HepG2 (cell line): ENCODE measurements at regions not wholly inside any gene's neighbourhood (a gene's known extent, or its start where the extent isn't known, plus 50 kb on each side); places are given as distances from the start of the nearest gene placed in this dataset.

ENCODE experiments used
- ATAC-seq: fragments of 200-7000 bp; cut with Tn5 transposase; 3 replicates; pipeline ENCODE4 v1.9.1; 2020; ENCODE audit warnings: mild to moderate bottlenecking, moderate library complexity
- BruUV-seq: library from RNA; stranded (reverse); fragments of 400-500 nt; replicated peaks from 2 replicates; lab custom pipeline; 2021; lab: Mats Ljungman, UMichigan
- CTCF ChIA-PET: fragments of 300-600 bp; formaldehyde crosslinking; extraction: SDS; loops from one replicate; lab custom pipeline; 2021; ENCODE audit warnings: low total read pairs, inconsistent platforms, low intra/inter-chr PET ratio; lab: Yijun Ruan, JAX
- POLR2A ChIA-PET: fragments of 350-600 bp; sonication (Branson Sonifier 250); formaldehyde crosslinking; loops from one replicate; lab custom pipeline; 2020; ENCODE audit warnings: antibody characterized with exemption, inconsistent platforms; lab: Yijun Ruan, JAX
- DNase-seq: peaks from one replicate; pipeline ENCODE4 v3.0.0-alpha.2; 2015; ENCODE audit warnings: low spot score
- FAIRE-seq: peaks from 3 replicates; lab custom pipeline; 2011; peaks lifted over from hg19 to GRCh38; lab: Jason Lieb, UNC
- H2AFZ ChIP-seq: one replicate; pipeline ENCODE4 v1.6.1; 2011; ENCODE audit warnings: low read length, inconsistent platforms
- H3K27ac ChIP-seq: fragments of 300-600 bp; 3 replicates; pipeline ENCODE4 v1.8.0; 2011; ENCODE audit warnings: mixed run types, mild to moderate bottlenecking, mixed read lengths, low read length, inconsistent platforms; ENCODE audit not compliant: insufficient read depth; ENCODE audit errors: extremely low read length
- H3K27me3 ChIP-seq, 2 experiments: fragments of 200-600 bp in 1 of 2; 2 replicates in 1 of 2; 3 replicates in 1 of 2; pipeline versions ENCODE4 v1.6.0 to v1.8.0; 2011; ENCODE audit warnings: low read length in 2 of 2, mild to moderate bottlenecking in 2 of 2, moderate library complexity in 2 of 2, inconsistent platforms in 1 of 2; ENCODE audit not compliant: insufficient read depth in 2 of 2, control insufficient read depth in 1 of 2
- H3K36me3 ChIP-seq, 2 experiments: fragments of 200-600 bp in 1 of 2; replicated peaks in 1 of 2; 2 replicates in 1 of 2; 3 replicates in 1 of 2; pipeline versions ENCODE4 v1.5.1 to v1.8.0; 2011; ENCODE audit warnings: low read length in 2 of 2, inconsistent platforms in 1 of 2; ENCODE audit not compliant: insufficient read depth in 2 of 2, control insufficient read depth in 1 of 2
- H3K4me1 ChIP-seq: 2 replicates; pipeline ENCODE4 v1.5.1; 2012; ENCODE audit warnings: low read length, inconsistent platforms; ENCODE audit not compliant: insufficient read depth
- H3K4me2 ChIP-seq: 2 replicates; pipeline ENCODE4 v1.6.0; 2011; ENCODE audit warnings: low read depth, low read length, inconsistent platforms
- H3K4me3 ChIP-seq, 3 experiments: fragments of 200-600 bp in 1 of 3; sonication (generic), shearing (Covaris generic) in 1 of 3; replicated peaks in 1 of 3; 2 replicates each; pipeline ENCODE4 v1.5.1; 2011 to 2016; ENCODE audit warnings: low read length in 3 of 3, inconsistent platforms in 2 of 3, low read depth in 2 of 3, mild to moderate bottlenecking in 2 of 3, control low read depth in 1 of 3, mixed read lengths in 1 of 3; ENCODE audit not compliant: insufficient read depth in 1 of 3
- H3K79me2 ChIP-seq: one replicate; pipeline ENCODE4 v1.6.1; 2011; ENCODE audit warnings: low read length, inconsistent platforms; ENCODE audit not compliant: insufficient read depth
- H3K9ac ChIP-seq: 2 replicates; pipeline ENCODE4 v1.6.0; 2011; ENCODE audit warnings: mild to moderate bottlenecking, low read depth, low read length, inconsistent platforms; ENCODE audit not compliant: insufficient read depth
- H3K9me3 ChIP-seq: 2 replicates; pipeline ENCODE4 v1.5.1; 2012; ENCODE audit warnings: mild to moderate bottlenecking, low read length
- H4K20me1 ChIP-seq: 2 replicates; pipeline ENCODE4 v1.6.0; 2011; ENCODE audit warnings: inconsistent platforms, mild to moderate bottlenecking, low read length, moderate library complexity; ENCODE audit not compliant: insufficient read depth
- FOXJ3 ChIP-seq: sonication (generic); formaldehyde crosslinking; IDR thresholded peaks from 2 replicates; pipeline ENCODE4 v1.4.0; 2020; ENCODE audit warnings: missing genetic modification reagents, mild to moderate bottlenecking, borderline replicate concordance
- KLF15 ChIP-seq: sonication (generic); formaldehyde crosslinking; IDR thresholded peaks from 2 replicates; pipeline ENCODE4 v1.8.1; 2023; ENCODE audit warnings: borderline replicate concordance, mild to moderate bottlenecking, inconsistent platforms, missing genetic modification reagents, mixed read lengths
- MEIS2 ChIP-seq: sonication (generic); formaldehyde crosslinking; IDR thresholded peaks from 2 replicates; pipeline ENCODE4 v1.9.0; 2021; ENCODE audit warnings: mild to moderate bottlenecking, missing genetic modification reagents
- RAD51 ChIP-seq: fragments of 450-650 bp; IDR thresholded peaks from 2 replicates; pipeline ENCODE4 v1.6.1; 2016; ENCODE audit warnings: borderline replicate concordance
- TARDBP ChIP-seq: sonication (generic); formaldehyde crosslinking; IDR thresholded peaks from 2 replicates; pipeline ENCODE4 v1.8.0; 2022; ENCODE audit warnings: mild to moderate bottlenecking, missing genetic modification reagents
- ZNF333 ChIP-seq: sonication (generic); formaldehyde crosslinking; IDR thresholded peaks from 2 replicates; pipeline ENCODE4 v1.4.0; 2020; ENCODE audit warnings: mild to moderate bottlenecking, missing genetic modification reagents, borderline replicate concordance
- ZNF768 ChIP-seq: sonication (generic); formaldehyde crosslinking; IDR thresholded peaks from 2 replicates; pipeline ENCODE4 v1.4.0; 2020; ENCODE audit warnings: missing genetic modification reagents
- ZNF879 ChIP-seq: sonication (generic); formaldehyde crosslinking; IDR thresholded peaks from 2 replicates; pipeline ENCODE4 v1.8.1; 2023; ENCODE audit warnings: missing genetic modification reagents
- WGBS: methylation state at CpG from one replicate; pipeline ENCODE4 v1.1.6; 2017; ENCODE audit warnings: low lambda C conversion rate; 5-methylcytosine and 5-hydroxymethylcytosine counted together
- in situ Hi-C: cut with HindIII; loops from 2 replicates; pipeline ENCODE4 v1.10.0; 2017; ENCODE audit warnings: low pct_unique_long_range_greater_than_20kb; ENCODE audit not compliant: extremely low pct_ligation_motif_present
- intact Hi-C: fragments of 100-400 bp; cut with micrococcal nuclease; formaldehyde crosslinking; loops from one replicate; pipeline ENCODE4 v1.10.0; 2022; ENCODE audit not compliant: unreplicated experiment
- TF ChIP-seq, protein P1 (sequence below): sonication (generic); formaldehyde crosslinking; IDR thresholded peaks from 2 replicates; pipeline ENCODE4 v1.5.1; 2020; ENCODE audit warnings: mild to moderate bottlenecking, missing genetic modification reagents, moderate library complexity

DNA sequence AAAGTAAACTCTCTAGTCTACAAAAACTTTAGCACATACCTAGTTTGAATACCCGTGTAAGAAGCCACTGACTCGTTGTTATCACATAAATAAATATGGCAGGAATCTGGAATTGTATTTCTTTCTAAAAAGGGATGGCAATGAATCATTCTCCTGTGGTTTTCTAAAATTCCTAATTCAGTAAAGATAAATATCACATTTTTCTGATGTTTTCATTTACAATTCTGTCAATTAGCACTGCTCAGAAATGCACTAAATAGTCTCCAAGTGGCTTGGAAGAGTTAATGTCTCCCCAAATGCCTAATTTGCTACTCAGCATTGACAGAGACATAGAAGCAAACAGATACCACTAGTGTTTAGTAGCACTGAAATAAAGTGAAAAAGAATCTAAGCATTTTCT is 547.7 kb upstream of the SLITRK1 start:
- Histone ChIP-seq H4K20me1 (no peaks in the 10 kb centered on the region), H3K27me3 (no peaks in the 10 kb centered on the region), H3K27ac (no peak overlapping the region), H3K9ac (no peak overlapping the region), H3K4me3 (no peak overlapping the region), H3K79me2 (no peaks in the 10 kb centered on the region), H3K4me1 (no peaks in the 10 kb centered on the region), H3K4me2 (no peak overlapping the region), H2AFZ (no peak overlapping the region), H3K36me3 (no peaks in the 10 kb centered on the region), H3K9me3 (no peaks in the 10 kb centered on the region)
- WGBS: 0% methylated on average over 2 of the region's 2 CpGs
- ChIA-PET POLR2A (no interaction called here), CTCF (no interaction called here)
- in situ Hi-C loops (no loop called here), intact Hi-C loops (no loop called here)
- ATAC-seq: no peak
- no peak for FAIRE-seq
- no peak for TF ChIP-seq KLF15
- no peak for TF ChIP-seq ZNF879 (CRISPR knock-in tag)
- TF ChIP-seq ZNF768 (CRISPR knock-in tag): no peak
- TF ChIP-seq TARDBP (CRISPR knock-in tag): no peak
- no peak for TF ChIP-seq ZNF333
- no peak for TF ChIP-seq RAD51
- TF ChIP-seq FOXJ3: no peak
- TF ChIP-seq, protein P1, sequence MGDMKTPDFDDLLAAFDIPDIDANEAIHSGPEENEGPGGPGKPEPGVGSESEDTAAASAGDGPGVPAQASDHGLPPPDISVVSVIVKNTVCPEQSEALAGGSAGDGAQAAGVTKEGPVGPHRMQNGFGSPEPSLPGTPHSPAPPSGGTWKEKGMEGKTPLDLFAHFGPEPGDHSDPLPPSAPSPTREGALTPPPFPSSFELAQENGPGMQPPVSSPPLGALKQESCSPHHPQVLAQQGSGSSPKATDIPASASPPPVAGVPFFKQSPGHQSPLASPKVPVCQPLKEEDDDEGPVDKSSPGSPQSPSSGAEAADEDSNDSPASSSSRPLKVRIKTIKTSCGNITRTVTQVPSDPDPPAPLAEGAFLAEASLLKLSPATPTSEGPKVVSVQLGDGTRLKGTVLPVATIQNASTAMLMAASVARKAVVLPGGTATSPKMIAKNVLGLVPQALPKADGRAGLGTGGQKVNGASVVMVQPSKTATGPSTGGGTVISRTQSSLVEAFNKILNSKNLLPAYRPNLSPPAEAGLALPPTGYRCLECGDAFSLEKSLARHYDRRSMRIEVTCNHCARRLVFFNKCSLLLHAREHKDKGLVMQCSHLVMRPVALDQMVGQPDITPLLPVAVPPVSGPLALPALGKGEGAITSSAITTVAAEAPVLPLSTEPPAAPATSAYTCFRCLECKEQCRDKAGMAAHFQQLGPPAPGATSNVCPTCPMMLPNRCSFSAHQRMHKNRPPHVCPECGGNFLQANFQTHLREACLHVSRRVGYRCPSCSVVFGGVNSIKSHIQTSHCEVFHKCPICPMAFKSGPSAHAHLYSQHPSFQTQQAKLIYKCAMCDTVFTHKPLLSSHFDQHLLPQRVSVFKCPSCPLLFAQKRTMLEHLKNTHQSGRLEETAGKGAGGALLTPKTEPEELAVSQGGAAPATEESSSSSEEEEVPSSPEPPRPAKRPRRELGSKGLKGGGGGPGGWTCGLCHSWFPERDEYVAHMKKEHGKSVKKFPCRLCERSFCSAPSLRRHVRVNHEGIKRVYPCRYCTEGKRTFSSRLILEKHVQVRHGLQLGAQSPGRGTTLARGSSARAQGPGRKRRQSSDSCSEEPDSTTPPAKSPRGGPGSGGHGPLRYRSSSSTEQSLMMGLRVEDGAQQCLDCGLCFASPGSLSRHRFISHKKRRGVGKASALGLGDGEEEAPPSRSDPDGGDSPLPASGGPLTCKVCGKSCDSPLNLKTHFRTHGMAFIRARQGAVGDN: no peak
- TF ChIP-seq MEIS2 (CRISPR knock-in tag): no peak
- no peak for DNase-seq
- no TSS peak for BruUV-seq
